Mammary epithelial cell (primary cell): ENCODE measurements at regions not wholly inside any gene's neighbourhood (a gene's known extent, or its start where the extent isn't known, plus 50 kb on each side); places are given as distances from the start of the nearest gene placed in this dataset.

Experiments
- EZH2 ChIP-seq: IDR thresholded peaks from 2 replicates; pipeline ENCODE4 v1.6.1; 2012; ENCODE audit warnings: low read length, inconsistent platforms, borderline replicate concordance
- TF ChIP-seq, protein P1 (sequence below), 2 donors: IDR thresholded peaks in 1 of 2; conservative IDR thresholded peaks in 1 of 2; 2 replicates each; pipeline ENCODE4 v1.5.1; 2011 to 2012; ENCODE audit warnings: inconsistent platforms in 2 of 2, low read length in 2 of 2, mild to moderate bottlenecking in 2 of 2, control low read depth in 1 of 2, low read depth in 1 of 2; ENCODE audit not compliant: insufficient read depth in 1 of 2; ENCODE audit errors: extremely low read depth in 1 of 2

GRCh38 chr3:46146548-46146947 lies 61.6 kb downstream of the CCR1 start:
- TF ChIP-seq, protein P1, sequence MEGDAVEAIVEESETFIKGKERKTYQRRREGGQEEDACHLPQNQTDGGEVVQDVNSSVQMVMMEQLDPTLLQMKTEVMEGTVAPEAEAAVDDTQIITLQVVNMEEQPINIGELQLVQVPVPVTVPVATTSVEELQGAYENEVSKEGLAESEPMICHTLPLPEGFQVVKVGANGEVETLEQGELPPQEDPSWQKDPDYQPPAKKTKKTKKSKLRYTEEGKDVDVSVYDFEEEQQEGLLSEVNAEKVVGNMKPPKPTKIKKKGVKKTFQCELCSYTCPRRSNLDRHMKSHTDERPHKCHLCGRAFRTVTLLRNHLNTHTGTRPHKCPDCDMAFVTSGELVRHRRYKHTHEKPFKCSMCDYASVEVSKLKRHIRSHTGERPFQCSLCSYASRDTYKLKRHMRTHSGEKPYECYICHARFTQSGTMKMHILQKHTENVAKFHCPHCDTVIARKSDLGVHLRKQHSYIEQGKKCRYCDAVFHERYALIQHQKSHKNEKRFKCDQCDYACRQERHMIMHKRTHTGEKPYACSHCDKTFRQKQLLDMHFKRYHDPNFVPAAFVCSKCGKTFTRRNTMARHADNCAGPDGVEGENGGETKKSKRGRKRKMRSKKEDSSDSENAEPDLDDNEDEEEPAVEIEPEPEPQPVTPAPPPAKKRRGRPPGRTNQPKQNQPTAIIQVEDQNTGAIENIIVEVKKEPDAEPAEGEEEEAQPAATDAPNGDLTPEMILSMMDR (conservative IDR thresholded peaks at IDR 0.05 in 1 of 2, IDR thresholded peaks at IDR 0.05 in 1 of 2; ENCODE audit: extremely low read depth in 1 of 2, insufficient read depth in 1 of 2, low read depth in 1 of 2, low read length in 2 of 2): no peak
- no peak for TF ChIP-seq EZH2
